ENCODE measurements at regions not wholly inside any gene's neighbourhood (a gene's known extent, or its start where the extent isn't known, plus 50 kb on each side); places are given as distances from the start of the nearest gene placed in this dataset.

DNA sequence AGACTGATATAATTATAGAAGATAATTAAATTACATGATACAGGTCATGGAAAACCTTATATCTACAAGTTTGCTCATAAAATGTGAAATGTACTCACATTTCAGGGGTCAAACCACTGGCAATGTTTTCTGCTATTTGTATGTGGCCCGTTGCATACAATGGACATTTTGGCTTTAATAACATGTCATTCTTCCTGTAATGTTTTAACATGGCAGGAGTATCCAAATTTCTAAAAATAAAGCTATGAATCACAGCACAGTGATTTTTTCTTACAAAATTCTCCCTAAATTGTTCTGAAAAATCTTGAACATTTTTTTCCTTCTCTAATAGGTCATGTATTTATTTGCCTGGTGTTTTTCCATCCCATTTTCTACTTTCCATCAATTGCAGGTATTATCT is 305.7 kb downstream of the SMOC2 start:
- Mint-ChIP-seq H3K36me3 (ENCODE audit: unreplicated experiment) (no peaks in the 10 kb centered on the region), H3K27me3 (ENCODE audit: unreplicated experiment) (peaks cover 3% of the 10 kb centered on the region), H3K4me1 (ENCODE audit: low read depth, unreplicated experiment) (no peaks in the 10 kb centered on the region), H3K27ac (ENCODE audit: unreplicated experiment) (no peak overlapping the region), H3K4me3 (ENCODE audit: unreplicated experiment) (no peak overlapping the region), H3K9me3 (ENCODE audit: unreplicated experiment) (peaks cover 5% of the 10 kb centered on the region)
- no peak for TF ChIP-seq CTCF (IDR thresholded peaks at IDR 0.05; ENCODE audit: partially characterized antibody, unreplicated experiment)
- no peak for DNase-seq

DNA sequence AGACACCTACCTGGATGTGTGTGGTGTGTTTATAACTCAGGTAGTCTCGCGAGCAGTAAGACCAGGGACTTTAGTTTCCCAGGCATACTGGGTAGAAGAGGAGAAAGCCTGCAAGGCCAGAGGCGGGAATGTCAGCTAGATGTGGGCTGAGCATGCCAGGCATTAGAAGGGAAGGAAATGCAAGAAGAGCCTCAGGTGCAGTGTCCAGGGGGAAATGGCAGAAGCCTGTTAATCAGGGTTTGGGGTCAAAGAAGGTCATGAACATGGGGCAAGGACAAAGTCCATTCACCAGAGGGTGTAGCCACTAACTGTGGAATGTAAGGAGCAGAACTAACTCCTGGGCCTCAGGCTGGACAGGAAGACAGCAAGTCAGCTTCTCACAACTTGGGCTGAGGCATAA is 305.0 kb downstream of the SMOC2 start:
- TF ChIP-seq CTCF (IDR thresholded peaks at IDR 0.05; ENCODE audit: partially characterized antibody, unreplicated experiment): no peak
- Mint-ChIP-seq H3K4me1 (ENCODE audit: low read depth, unreplicated experiment) (no peaks in the 10 kb centered on the region), H3K9me3 (ENCODE audit: unreplicated experiment) (peaks cover 5% of the 10 kb centered on the region), H3K4me3 (ENCODE audit: unreplicated experiment) (no peak overlapping the region), H3K27ac (ENCODE audit: unreplicated experiment) (no peak overlapping the region), H3K27me3 (ENCODE audit: unreplicated experiment) (peaks cover 4% of the 10 kb centered on the region), H3K36me3 (ENCODE audit: unreplicated experiment) (no peaks in the 10 kb centered on the region)
- no peak for DNase-seq

DNA sequence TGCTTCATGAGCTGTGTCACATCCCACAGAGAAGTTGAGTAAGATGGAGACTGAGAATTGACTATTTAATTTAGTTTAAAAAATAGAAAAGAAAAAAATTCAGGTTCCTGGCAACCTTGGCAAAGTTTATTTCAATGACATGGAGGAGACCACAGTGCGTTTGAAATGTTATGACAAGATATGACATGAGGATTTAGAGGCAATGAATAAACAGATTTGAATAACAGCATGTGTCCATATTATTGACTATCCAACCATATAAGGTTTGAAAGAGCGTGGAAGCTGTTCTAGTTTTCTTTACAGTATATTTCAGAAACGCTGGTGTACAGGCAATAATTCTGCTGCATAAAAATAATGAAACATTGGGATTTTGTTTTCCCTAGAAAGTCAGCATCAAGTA is 303.9 kb downstream of the SMOC2 start:
- H3K36me3 Mint-ChIP-seq (ENCODE audit: unreplicated experiment): no peaks in the 10 kb centered on the region
- no peaks in the 10 kb centered on the region for H3K4me1 Mint-ChIP-seq (ENCODE audit: low read depth, unreplicated experiment)
- TF ChIP-seq CTCF (IDR thresholded peaks at IDR 0.05; ENCODE audit: partially characterized antibody, unreplicated experiment): no peak
- no peak for DNase-seq
- H3K4me3 Mint-ChIP-seq (ENCODE audit: unreplicated experiment): no peak overlapping the region
- H3K27me3 Mint-ChIP-seq (ENCODE audit: unreplicated experiment): peaks cover 8% of the 10 kb centered on the region
- H3K9me3 Mint-ChIP-seq (ENCODE audit: unreplicated experiment): peaks cover 5% of the 10 kb centered on the region
- H3K27ac Mint-ChIP-seq (ENCODE audit: unreplicated experiment): no peak overlapping the region

GRCh38 chr6:168741942-168742782 is 301.2 kb downstream of the SMOC2 start:
- Mint-ChIP-seq H3K4me1 (ENCODE audit: low read depth, unreplicated experiment) (no peaks in the 10 kb centered on the region), H3K36me3 (ENCODE audit: unreplicated experiment) (no peaks in the 10 kb centered on the region), H3K9me3 (ENCODE audit: unreplicated experiment) (peaks cover 5% of the 10 kb centered on the region), H3K27me3 (ENCODE audit: unreplicated experiment) (peaks cover 8% of the 10 kb centered on the region), H3K27ac (ENCODE audit: unreplicated experiment) (no peak overlapping the region), H3K4me3 (ENCODE audit: unreplicated experiment) (no peak overlapping the region)
- TF ChIP-seq CTCF (IDR thresholded peaks at IDR 0.05; ENCODE audit: partially characterized antibody, unreplicated experiment): no peak
- no peak for DNase-seq

GRCh38 chr6:168741305-168741704 is 300.3 kb downstream of the SMOC2 start:
- Mint-ChIP-seq H3K27me3 (ENCODE audit: unreplicated experiment) (peaks cover 8% of the 10 kb centered on the region), H3K4me3 (ENCODE audit: unreplicated experiment) (no peak overlapping the region), H3K27ac (ENCODE audit: unreplicated experiment) (no peak overlapping the region), H3K36me3 (ENCODE audit: unreplicated experiment) (no peaks in the 10 kb centered on the region), H3K9me3 (ENCODE audit: unreplicated experiment) (peaks cover 5% of the 10 kb centered on the region), H3K4me1 (ENCODE audit: low read depth, unreplicated experiment) (no peaks in the 10 kb centered on the region)
- TF ChIP-seq CTCF (IDR thresholded peaks at IDR 0.05; ENCODE audit: partially characterized antibody, unreplicated experiment): no peak
- no peak for DNase-seq
